GM18909 (cell line): ENCODE measurements at regions not wholly inside any gene's neighbourhood (a gene's known extent, or its start where the extent isn't known, plus 50 kb on each side); places are given as distances from the start of the nearest gene placed in this dataset.

ENCODE experiments used
- ATAC-seq: cut with Tn5 transposase; IDR thresholded peaks from one replicate; pipeline ENCODE4 v1.9.1; 2021; ENCODE audit warnings: mild to moderate bottlenecking; ENCODE audit not compliant: unreplicated experiment, poor library complexity

DNA sequence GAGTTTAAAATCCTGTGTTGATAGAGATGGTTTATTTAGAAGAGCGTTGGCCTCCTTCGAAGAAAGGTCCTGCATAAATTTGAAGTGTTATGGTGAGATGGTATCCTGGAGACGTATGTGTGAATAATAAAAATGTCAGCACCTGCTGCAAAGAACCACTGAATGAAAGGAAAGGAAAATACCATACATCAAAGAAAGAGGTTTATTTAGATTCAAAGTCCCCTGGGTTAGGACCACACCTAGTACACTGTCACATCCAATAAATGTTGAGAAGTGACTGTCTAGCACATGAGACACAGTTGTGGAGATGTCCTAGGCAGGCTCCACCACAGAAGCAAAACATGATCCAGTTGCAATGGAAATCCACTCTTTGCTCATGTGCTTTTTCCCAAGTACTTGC is 214.7 kb downstream of the PAX1 start:
- ATAC-seq: no peak

GRCh38 chr20:21918398-21918797 is 212.9 kb downstream of the PAX1 start:
- no peak for ATAC-seq

DNA sequence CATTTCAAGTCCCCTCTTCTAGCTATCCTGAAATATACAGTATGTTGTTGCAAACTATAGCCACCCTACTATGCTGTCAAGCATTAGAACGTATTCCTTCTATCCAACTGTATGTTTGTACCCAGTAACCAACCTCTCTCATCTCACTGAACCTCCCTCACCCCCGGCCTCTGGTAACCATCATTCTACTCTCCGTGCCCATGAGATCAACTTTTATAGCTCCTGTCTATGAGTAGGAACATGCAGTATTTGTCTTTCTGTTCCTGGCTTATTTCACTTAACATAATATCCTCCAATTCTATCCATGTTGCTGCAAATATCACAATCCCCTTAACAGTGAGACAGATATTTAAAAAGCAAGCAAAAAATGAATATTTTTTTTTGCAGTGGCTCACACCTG is 196.9 kb downstream of the PAX1 start:
- no peak for ATAC-seq

- ATAC-seq: no peak
Observed at GRCh38 chr20:21901470-21902275, 196.2 kb downstream of the PAX1 start.

GRCh38 chr20:21900431-21900830 is 195.0 kb downstream of the PAX1 start:
- ATAC-seq: no peak

GRCh38 chr20:21874921-21875320 is 169.5 kb downstream of the PAX1 start:
- no peak for ATAC-seq

DNA sequence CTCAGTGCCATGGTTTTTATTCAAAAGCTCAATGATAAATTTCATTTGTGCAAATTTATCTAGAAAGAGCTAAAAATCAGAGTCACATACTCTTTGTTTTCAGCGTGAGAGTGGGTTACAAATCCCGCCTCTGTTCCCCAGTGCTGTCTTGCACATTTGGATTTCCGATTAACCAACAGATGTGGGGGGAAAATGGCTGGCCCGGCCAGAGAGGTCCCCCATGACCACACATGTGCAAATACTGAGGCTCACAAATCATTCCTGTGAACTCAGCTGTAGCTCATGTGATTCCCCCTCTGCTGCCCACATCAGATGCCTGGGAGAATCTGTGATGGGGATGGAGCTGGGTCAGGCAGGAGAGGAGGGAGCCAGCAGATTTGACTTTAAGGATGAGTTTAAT is 168.7 kb downstream of the PAX1 start:
- no peak for ATAC-seq

DNA sequence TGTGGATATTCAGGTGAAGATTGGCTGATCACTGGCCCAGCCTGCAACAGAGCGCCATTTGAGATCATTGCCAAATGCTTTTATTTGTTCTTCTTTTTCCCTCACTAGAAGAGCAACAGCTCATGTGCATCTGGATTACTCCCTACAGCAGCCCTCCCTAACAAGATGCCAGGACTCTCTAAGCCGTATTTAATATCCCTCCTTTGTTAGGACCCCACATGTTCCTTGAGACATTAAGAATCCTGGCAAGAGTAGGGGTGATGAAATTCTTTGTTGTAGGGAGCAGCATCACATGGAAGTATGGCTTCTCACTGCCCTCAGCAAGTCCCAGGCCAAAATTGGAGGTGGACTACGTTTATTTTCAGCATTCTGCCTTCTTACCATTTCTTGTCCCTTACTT is 167.8 kb downstream of the PAX1 start:
- ATAC-seq: no peak

- no peak for ATAC-seq
Observed at GRCh38 chr20:21867811-21868210, 162.3 kb downstream of the PAX1 start.

DNA sequence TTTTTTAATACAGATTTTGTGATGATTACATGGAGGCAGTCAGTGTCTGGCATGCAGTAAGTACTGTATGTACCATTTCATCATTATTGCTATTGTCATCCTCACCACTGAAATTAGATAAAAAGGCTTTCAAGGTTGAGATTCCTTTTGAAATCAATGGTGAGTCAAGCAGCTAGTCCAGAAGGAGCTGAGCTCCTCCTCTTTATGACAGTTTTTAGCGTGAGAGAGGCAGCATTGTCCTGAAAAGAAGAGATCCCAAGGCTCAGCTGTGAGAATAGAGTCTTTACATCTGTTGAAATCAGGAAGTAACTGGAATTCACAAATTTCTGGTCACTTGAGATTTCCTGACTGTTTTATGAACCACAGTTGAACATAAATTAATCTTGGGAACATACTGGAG is 161.9 kb downstream of the PAX1 start:
- ATAC-seq: no peak

GRCh38 chr20:21862956-21863355 is 157.5 kb downstream of the PAX1 start:
- ATAC-seq: no peak

DNA sequence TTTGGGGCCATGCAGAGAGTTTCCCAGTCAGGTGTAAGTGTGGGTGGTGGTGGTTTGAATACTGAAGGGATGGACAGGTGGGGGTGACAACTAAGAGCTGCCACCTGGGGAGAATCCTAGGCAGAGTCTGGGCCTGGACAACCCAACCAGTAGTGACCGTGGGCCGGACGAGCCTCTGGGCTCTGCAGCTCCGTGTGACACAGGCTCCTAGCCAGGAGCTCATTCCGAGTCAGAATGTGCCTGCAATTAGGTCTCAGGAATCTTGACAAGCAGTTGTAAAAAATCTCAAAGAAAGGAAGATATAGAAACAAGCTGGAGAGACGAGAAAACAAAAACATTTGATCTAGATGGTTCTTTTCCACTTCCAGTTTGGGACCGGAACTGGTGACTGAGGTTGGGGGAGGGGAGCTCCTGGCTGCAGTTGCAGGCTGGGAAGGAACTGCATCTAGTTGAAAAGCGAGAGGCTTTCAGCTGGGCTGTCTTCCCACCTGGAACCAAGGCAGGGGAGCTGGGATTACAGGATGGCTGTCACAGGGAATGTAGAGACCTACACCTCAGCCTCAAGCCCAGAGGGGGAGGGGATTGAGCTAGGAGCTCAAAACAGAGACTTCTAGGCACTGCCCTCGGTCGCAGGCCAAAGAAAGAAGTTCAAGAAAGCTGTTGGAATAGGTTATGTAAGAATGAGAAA is 156.9 kb downstream of the PAX1 start:
- no peak for ATAC-seq

- no peak for ATAC-seq
Observed at GRCh38 chr20:21840991-21841390, 135.5 kb downstream of the PAX1 start.

GRCh38 chr20:21839982-21840381 is 134.5 kb downstream of the PAX1 start:
- ATAC-seq: no peak

- ATAC-seq: no peak
Observed at GRCh38 chr20:21836346-21836745, 130.9 kb downstream of the PAX1 start.

- ATAC-seq: no peak
Observed at GRCh38 chr20:21835042-21835441, 129.6 kb downstream of the PAX1 start.

DNA sequence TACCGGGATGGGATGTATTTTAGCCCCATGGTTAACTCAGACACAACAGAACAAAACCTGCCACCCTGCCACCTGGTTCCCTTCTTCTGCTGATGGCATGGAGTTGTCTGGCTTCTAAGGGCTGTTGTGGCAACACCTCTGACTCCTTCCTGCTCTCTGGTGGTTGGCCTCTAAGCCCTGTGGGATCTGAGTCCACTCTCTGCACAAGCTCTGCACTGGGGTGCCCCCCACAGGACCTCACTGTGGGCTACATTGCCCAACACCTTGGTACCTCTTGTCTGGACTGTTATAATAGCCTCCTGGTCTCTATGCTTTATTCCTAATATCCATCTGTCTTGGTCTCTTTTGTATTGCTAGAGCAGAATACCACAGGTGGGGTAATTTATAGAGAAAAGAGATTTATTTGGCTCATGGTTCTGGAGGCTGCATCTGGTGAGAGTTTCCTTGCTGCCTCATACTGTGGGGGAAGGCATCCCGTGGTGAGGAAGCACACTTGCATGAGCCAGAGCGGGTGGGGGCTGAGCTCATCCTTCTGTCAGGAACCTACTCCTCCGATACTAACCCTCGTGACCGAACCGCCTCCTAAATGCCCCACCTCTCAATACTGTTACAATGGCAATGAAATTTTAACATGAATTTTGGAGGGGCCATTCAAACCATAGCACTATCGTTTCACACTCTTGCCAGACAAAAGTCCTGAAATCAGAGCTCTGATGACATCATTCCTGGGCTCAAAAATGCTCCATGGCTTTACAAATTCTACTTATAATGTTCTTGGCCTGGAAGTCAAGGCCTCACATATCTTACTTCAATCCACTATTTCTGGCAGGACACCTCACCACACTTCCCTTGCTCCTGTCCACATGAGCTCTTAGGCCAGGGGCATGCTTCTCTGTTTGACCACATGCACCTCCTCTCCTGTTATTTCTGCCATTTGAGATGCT is 127.2 kb downstream of the PAX1 start:
- ATAC-seq: no peak

GRCh38 chr20:21826976-21827375 is 121.5 kb downstream of the PAX1 start:
- no peak for ATAC-seq

GRCh38 chr20:21821358-21821757 is 115.9 kb downstream of the PAX1 start:
- ATAC-seq: no peak

GRCh38 chr20:21820688-21821087 is 115.2 kb downstream of the PAX1 start:
- ATAC-seq: no peak

DNA sequence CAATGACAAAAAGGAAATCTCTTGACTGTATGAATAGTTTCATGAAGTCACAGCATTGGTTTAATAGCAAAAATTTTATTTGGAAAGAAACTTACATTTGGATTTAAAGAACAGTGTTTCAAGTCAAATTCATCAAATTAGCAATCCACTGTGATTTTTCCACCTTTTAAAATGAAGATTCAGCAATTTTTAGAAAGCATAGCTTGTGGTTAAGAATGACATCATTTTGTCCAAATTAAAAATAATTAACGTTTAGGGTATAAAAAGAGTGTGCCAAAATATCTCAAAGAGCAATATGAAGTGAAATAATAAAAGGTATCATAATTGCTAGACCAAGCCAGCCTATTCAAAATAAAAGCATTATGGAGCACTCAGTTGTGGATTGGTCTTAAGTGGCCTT is 114.6 kb downstream of the PAX1 start:
- ATAC-seq: no peak
